ENCODE measurements at regions not wholly inside any gene's neighbourhood (a gene's known extent, or its start where the extent isn't known, plus 50 kb on each side); places are given as distances from the start of the nearest gene placed in this dataset.

GRCh38 chr18:5673616-5674015 is 129.8 kb upstream of the EPB41L3 start:
- H3K4me3 ChIP-seq (ENCODE audit: low read depth, low read length), result no peak overlapping the region
- DNase-seq (ENCODE audit: low read depth) (no peak), FAIRE-seq (no peak)
- no peak for TF ChIP-seq CTCF (IDR thresholded peaks at IDR 0.05; ENCODE audit: insufficient read depth, low read length, severe bottlenecking)
- no peaks in the 10 kb centered on the region for H3K36me3 ChIP-seq (ENCODE audit: control insufficient read depth, insufficient read depth, low read length)
- no peaks in the 10 kb centered on the region for H3K27me3 ChIP-seq (ENCODE audit: control insufficient read depth, insufficient read depth, low read length)

DNA sequence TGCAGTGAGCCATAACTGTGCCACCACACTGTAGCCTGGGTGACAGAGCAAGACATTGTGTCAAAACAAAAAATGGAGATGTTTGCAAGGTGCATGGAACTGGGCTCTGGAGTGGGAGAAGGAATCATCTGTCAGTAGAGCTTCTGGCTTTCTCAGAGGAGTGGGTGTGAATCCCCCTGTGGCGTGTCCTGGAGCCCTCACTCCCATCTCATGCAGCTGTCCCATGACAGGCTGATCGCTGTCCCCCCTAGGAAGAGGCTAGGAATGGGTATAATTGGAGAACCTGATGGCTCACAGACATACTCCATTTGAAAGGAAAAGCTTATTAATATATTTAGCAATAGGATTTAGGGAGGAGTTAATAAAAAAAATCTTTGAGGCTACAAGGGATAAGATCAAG is 125.8 kb upstream of the EPB41L3 start:
- DNase-seq (ENCODE audit: low read depth), result no peak

DNA sequence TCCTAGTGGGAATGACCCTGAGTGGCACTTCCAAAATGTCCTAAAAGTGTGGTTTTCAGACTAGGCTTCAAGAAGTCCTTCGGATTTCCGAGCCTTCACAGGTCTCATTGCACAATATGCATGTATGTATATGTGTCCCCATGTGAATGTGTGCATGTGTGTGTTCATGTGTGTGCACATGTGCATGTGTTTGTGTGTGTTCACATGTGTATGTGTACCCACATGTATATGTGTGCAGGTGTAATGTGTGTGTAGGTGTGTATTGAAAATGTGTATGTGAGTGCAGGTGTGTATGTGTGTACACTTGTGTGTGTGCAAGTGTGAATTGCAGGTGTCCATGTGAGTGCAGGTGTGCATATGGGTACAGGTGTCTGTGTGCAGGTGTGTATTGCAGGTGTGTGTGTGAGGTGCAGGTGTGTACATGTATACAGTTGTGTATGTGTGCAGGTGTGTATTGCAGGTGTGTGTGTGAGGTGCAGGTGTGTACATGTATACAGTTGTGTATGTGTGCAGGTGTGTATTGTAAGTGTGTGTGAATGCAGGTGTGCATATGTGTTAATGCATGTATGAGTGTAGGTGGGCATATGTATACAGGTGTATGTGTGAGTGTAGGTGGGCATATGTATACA is 124.4 kb upstream of the EPB41L3 start:
- Histone ChIP-seq H3K27me3 (ENCODE audit: control insufficient read depth, insufficient read depth, low read length) (no peaks in the 10 kb centered on the region), H3K36me3 (ENCODE audit: control insufficient read depth, insufficient read depth, low read length) (no peaks in the 10 kb centered on the region), H3K4me3 (ENCODE audit: low read depth, low read length) (no peak overlapping the region)
- FAIRE-seq (peak; percentile 52), DNase-seq (ENCODE audit: low read depth) (no peak)
- TF ChIP-seq CTCF (IDR thresholded peaks at IDR 0.05; ENCODE audit: insufficient read depth, low read length, severe bottlenecking), result no peak

More for the DNA sequence above, 125.8 kb upstream of the EPB41L3 start:
- FAIRE-seq, result no peak
- no peak for TF ChIP-seq CTCF (IDR thresholded peaks at IDR 0.05; ENCODE audit: insufficient read depth, low read length, severe bottlenecking)
- no peaks in the 10 kb centered on the region for H3K36me3 ChIP-seq (ENCODE audit: control insufficient read depth, insufficient read depth, low read length)
- no peaks in the 10 kb centered on the region for H3K27me3 ChIP-seq (ENCODE audit: control insufficient read depth, insufficient read depth, low read length)
- H3K4me3 ChIP-seq (ENCODE audit: low read depth, low read length), result no peak overlapping the region

GRCh38 chr18:5667356-5667755 is 123.6 kb upstream of the EPB41L3 start:
- H3K36me3 ChIP-seq (ENCODE audit: control insufficient read depth, insufficient read depth, low read length), result no peaks in the 10 kb centered on the region
- DNase-seq (ENCODE audit: low read depth), result no peak
- TF ChIP-seq CTCF (IDR thresholded peaks at IDR 0.05; ENCODE audit: insufficient read depth, low read length, severe bottlenecking), result no peak
- no peak overlapping the region for H3K4me3 ChIP-seq (ENCODE audit: low read depth, low read length)
- no peaks in the 10 kb centered on the region for H3K27me3 ChIP-seq (ENCODE audit: control insufficient read depth, insufficient read depth, low read length)
- FAIRE-seq, result no peak

DNA sequence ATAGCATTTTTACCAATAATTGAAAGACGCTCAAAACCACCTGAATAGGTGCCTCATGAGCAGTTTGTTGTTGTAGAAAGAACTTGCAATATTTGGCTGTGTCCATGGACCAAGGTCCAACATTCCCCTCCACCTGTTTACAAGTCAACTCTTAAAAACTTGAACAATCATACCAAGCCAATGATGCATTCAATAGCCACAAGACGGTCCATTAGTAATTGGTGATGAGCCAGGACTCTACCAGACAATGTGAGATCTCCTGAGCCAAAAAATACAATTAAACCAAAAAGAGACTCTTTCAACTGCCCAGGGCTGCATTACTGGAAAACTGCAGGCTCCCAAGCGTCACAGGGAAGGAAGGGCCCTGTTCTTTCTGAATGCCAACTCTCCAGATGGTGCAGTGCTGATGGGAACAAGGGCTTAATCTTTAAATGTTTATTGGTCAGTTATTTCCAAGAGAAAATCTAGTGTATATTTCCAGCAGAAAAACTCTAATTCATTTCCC is 118.8 kb upstream of the EPB41L3 start:
- no peak for TF ChIP-seq CTCF (IDR thresholded peaks at IDR 0.05; ENCODE audit: insufficient read depth, low read length, severe bottlenecking)
- H3K27me3 ChIP-seq (ENCODE audit: control insufficient read depth, insufficient read depth, low read length), result no peaks in the 10 kb centered on the region
- DNase-seq (ENCODE audit: low read depth) (no peak), FAIRE-seq (no peak)
- no peak overlapping the region for H3K4me3 ChIP-seq (ENCODE audit: low read depth, low read length)
- H3K36me3 ChIP-seq (ENCODE audit: control insufficient read depth, insufficient read depth, low read length), result no peaks in the 10 kb centered on the region

- Histone ChIP-seq H3K4me3 (ENCODE audit: low read depth, low read length) (no peak overlapping the region), H3K27me3 (ENCODE audit: control insufficient read depth, insufficient read depth, low read length) (no peaks in the 10 kb centered on the region), H3K36me3 (ENCODE audit: control insufficient read depth, insufficient read depth, low read length) (no peaks in the 10 kb centered on the region)
- DNase-seq (ENCODE audit: low read depth) (no peak), FAIRE-seq (no peak)
- TF ChIP-seq CTCF (IDR thresholded peaks at IDR 0.05; ENCODE audit: insufficient read depth, low read length, severe bottlenecking), result no peak
Measured at GRCh38 chr18:5661179-5661578, 117.4 kb upstream of the EPB41L3 start.
